SU-DHL-6 (cell line): ENCODE measurements at regions not wholly inside any gene's neighbourhood (a gene's known extent, or its start where the extent isn't known, plus 50 kb on each side); places are given as distances from the start of the nearest gene placed in this dataset.

Experiments used
- EZH2phosphoT487 ChIP-seq: fragments of 200-600 bp; sonication (generic), shearing (Covaris generic); conservative IDR thresholded peaks from 2 replicates; pipeline ENCODE4 v1.6.1; 2018; ENCODE audit warnings: mild to moderate bottlenecking, antibody characterized with exemption, low read length, moderate library complexity, mixed read lengths
- TF ChIP-seq, protein P1 (sequence below): fragments of 200-600 bp; sonication (generic); IDR thresholded peaks from one replicate; pipeline ENCODE4 v1.5.1; 2017; ENCODE audit warnings: antibody characterized with exemption, mild to moderate bottlenecking, low read length, moderate library complexity; ENCODE audit not compliant: insufficient read depth, poor library complexity, severe bottlenecking

GRCh38 chr12:69118516-69118915 lies 120.9 kb upstream of the CPSF6 start:
- TF ChIP-seq, protein P1, sequence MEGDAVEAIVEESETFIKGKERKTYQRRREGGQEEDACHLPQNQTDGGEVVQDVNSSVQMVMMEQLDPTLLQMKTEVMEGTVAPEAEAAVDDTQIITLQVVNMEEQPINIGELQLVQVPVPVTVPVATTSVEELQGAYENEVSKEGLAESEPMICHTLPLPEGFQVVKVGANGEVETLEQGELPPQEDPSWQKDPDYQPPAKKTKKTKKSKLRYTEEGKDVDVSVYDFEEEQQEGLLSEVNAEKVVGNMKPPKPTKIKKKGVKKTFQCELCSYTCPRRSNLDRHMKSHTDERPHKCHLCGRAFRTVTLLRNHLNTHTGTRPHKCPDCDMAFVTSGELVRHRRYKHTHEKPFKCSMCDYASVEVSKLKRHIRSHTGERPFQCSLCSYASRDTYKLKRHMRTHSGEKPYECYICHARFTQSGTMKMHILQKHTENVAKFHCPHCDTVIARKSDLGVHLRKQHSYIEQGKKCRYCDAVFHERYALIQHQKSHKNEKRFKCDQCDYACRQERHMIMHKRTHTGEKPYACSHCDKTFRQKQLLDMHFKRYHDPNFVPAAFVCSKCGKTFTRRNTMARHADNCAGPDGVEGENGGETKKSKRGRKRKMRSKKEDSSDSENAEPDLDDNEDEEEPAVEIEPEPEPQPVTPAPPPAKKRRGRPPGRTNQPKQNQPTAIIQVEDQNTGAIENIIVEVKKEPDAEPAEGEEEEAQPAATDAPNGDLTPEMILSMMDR, result no peak
- TF ChIP-seq EZH2phosphoT487, result no peak
